ENCODE measurements at regions not wholly inside any gene's neighbourhood (a gene's known extent, or its start where the extent isn't known, plus 50 kb on each side); places are given as distances from the start of the nearest gene placed in this dataset.

DNA sequence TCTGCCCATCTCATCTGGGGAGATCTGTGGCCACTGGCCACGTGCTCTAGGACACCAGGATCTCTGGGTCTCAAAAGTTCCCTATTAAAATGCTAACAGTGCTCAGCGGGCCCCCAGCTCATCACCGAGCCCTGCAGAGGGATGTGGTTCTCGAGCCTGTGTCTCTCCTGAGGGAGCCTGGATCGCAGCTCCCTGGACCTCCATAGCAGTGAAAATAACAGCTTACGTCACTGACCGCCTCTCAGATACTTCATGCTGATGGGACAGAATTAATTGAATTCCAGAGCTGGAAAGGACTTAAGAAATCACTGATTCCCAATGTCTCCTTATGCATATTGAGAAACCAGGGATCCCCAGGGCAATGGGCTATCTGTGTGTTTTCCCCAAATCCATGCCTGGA, 90.0 kb downstream of the GALR1 start:
- TF ChIP-seq, protein P1, sequence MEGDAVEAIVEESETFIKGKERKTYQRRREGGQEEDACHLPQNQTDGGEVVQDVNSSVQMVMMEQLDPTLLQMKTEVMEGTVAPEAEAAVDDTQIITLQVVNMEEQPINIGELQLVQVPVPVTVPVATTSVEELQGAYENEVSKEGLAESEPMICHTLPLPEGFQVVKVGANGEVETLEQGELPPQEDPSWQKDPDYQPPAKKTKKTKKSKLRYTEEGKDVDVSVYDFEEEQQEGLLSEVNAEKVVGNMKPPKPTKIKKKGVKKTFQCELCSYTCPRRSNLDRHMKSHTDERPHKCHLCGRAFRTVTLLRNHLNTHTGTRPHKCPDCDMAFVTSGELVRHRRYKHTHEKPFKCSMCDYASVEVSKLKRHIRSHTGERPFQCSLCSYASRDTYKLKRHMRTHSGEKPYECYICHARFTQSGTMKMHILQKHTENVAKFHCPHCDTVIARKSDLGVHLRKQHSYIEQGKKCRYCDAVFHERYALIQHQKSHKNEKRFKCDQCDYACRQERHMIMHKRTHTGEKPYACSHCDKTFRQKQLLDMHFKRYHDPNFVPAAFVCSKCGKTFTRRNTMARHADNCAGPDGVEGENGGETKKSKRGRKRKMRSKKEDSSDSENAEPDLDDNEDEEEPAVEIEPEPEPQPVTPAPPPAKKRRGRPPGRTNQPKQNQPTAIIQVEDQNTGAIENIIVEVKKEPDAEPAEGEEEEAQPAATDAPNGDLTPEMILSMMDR (IDR thresholded peaks at IDR 0.05; ENCODE audit: low read depth, low read length), result no peak
- no peak for TF ChIP-seq POLR2A (IDR thresholded peaks at IDR 0.05; ENCODE audit: extremely low read depth, insufficient read length)
- TF ChIP-seq, protein P2, sequence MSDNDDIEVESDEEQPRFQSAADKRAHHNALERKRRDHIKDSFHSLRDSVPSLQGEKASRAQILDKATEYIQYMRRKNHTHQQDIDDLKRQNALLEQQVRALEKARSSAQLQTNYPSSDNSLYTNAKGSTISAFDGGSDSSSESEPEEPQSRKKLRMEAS (IDR thresholded peaks at IDR 0.05; ENCODE audit: low read depth, low read length), result no peak
